RWPE2 (cell line): ENCODE measurements at regions not wholly inside any gene's neighbourhood (a gene's known extent, or its start where the extent isn't known, plus 50 kb on each side); places are given as distances from the start of the nearest gene placed in this dataset.

Experiments used
- ATAC-seq: fragments of 200-7000 bp; cut with Tn5 transposase; 3 replicates; pipeline ENCODE4 v1.9.1; 2021; ENCODE audit warnings: low read depth
- DNase-seq: peaks from one replicate; pipeline ENCODE4 v3.0.0-alpha.2; 2020; ENCODE audit warnings: low spot score
- H3K27ac ChIP-seq: fragments of 450-650 bp; 2 replicates; pipeline ENCODE4 v1.5.1; 2017; ENCODE audit warnings: mild to moderate bottlenecking; ENCODE audit not compliant: poor library complexity, severe bottlenecking
- H3K27me3 ChIP-seq: fragments of 250-450 bp; sonication (Bioruptor Pico); 2 replicates; pipeline ENCODE4 v1.5.1; 2021; ENCODE audit warnings: mild to moderate bottlenecking, moderate library complexity; ENCODE audit not compliant: insufficient read depth, poor library complexity, severe bottlenecking
- H3K36me3 ChIP-seq: fragments of 250-450 bp; sonication (Bioruptor Pico); 2 replicates; pipeline ENCODE4 v1.5.1; 2020; ENCODE audit warnings: low read depth, mild to moderate bottlenecking, moderate library complexity
- H3K4me1 ChIP-seq: fragments of 250-450 bp; sonication (Bioruptor Pico); 2 replicates; pipeline ENCODE4 v1.5.1; 2021; ENCODE audit warnings: mild to moderate bottlenecking, moderate library complexity; ENCODE audit not compliant: insufficient read depth, poor library complexity, severe bottlenecking
- H3K4me3 ChIP-seq: fragments of 250-450 bp; sonication (Bioruptor Pico); 2 replicates; pipeline ENCODE4 v1.5.1; 2021; ENCODE audit warnings: mild to moderate bottlenecking, moderate library complexity; ENCODE audit not compliant: severe bottlenecking
- H3K9me3 ChIP-seq: fragments of 250-450 bp; sonication (Bioruptor Pico); 2 replicates; pipeline ENCODE4 v1.5.1; 2021; ENCODE audit warnings: mild to moderate bottlenecking, moderate library complexity; ENCODE audit not compliant: severe bottlenecking
- TF ChIP-seq, protein P1 (sequence below): fragments of 450-650 bp; IDR thresholded peaks from one replicate; pipeline ENCODE4 v1.5.1; 2017; ENCODE audit warnings: mild to moderate bottlenecking, moderate library complexity; ENCODE audit not compliant: poor library complexity, severe bottlenecking

DNA sequence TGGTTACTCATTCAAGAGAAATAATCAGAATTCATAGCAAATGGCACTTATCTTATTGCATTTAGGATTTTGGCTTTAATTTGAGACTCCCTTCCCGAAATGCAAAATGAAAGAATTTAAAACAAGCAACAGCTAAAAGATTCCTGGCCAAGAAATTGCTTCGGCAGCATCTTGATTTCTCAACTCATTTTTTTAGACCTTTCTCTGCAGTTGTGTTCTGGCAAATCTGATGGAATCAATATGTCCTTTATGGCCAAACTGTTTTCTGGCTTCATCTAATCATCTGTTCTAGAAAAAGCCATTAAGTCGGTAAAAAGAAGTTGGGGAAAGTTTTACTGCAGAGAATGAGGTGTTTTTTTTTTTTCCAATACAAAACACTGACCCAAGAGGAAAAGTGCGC is 172.1 kb downstream of the SLC16A9 start:
- Histone ChIP-seq H3K4me3 (no peak overlapping the region), H3K9me3 (no peaks in the 10 kb centered on the region), H3K36me3 (no peaks in the 10 kb centered on the region), H3K27me3 (no peaks in the 10 kb centered on the region), H3K27ac (no peak overlapping the region), H3K4me1 (no peaks in the 10 kb centered on the region)
- DNase-seq = no peak
- no peak for ATAC-seq
- TF ChIP-seq, protein P1, sequence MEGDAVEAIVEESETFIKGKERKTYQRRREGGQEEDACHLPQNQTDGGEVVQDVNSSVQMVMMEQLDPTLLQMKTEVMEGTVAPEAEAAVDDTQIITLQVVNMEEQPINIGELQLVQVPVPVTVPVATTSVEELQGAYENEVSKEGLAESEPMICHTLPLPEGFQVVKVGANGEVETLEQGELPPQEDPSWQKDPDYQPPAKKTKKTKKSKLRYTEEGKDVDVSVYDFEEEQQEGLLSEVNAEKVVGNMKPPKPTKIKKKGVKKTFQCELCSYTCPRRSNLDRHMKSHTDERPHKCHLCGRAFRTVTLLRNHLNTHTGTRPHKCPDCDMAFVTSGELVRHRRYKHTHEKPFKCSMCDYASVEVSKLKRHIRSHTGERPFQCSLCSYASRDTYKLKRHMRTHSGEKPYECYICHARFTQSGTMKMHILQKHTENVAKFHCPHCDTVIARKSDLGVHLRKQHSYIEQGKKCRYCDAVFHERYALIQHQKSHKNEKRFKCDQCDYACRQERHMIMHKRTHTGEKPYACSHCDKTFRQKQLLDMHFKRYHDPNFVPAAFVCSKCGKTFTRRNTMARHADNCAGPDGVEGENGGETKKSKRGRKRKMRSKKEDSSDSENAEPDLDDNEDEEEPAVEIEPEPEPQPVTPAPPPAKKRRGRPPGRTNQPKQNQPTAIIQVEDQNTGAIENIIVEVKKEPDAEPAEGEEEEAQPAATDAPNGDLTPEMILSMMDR = no peak

DNA sequence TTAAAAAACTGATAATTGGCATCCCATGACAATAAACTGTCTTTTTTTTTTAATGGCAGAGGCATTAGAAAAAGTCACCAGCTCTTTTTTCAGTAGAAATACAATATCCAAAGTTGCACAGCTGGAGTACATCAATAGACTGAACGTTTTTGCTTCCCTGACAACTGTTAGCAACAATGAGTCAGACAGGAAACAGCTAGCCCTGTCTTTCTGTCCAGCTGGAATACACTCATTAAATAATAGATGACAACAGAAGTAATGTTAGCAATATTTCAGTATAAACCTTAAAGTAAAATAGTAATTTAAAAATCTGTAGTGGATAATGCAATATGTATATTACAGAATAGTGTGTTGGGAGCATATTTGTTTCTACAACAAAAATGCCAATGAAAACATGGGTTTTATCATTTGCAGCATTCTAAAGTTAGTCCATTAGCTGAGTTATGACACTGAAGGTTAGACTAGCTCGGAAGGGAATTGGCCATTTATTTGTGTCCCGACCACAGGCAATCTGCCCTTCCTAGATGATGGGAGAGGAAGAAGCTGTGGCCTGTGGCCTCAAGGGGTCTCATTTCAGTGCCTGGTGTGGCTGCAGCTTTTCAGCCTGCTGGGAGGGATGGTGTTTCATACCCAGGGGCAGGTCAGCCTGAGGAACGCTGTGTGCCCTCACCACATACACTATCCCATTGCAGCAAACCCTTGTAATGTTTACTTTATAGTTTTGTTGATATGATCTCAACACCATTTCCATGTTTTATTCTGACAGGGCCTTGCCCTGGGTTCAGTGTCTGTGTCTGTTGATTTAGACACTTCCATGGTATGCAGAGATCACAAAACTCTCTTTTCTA is 173.3 kb downstream of the SLC16A9 start:
- TF ChIP-seq, protein P1 = no peak
- Histone ChIP-seq H3K27me3 (no peaks in the 10 kb centered on the region), H3K36me3 (no peaks in the 10 kb centered on the region), H3K4me1 (no peaks in the 10 kb centered on the region), H3K9me3 (no peaks in the 10 kb centered on the region), H3K4me3 (no peak overlapping the region), H3K27ac (no peak overlapping the region)
- ATAC-seq (peak; percentile 84; the same call in 2 of the 3 replicates), DNase-seq (no peak)

DNA sequence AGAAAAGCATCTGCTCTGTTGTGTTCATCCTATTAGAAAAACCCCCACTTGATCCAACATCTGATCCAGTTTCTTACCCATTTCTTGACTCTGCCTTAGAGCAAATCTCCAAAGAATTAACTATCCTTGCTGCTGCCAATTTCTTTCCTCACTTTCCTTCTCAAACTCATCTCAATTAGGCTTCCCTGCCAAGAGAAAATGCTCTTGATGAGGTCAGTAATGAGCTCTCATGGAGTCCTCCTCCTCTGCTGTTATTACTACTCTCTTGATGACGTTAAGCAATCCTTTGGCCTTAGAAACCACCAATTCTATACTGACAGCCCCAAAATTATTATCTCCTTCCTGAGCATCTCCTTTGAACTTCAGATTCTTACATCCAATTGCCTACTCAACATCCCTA is 162.0 kb upstream of the FAM13C start:
- Histone ChIP-seq H3K4me1 (no peaks in the 10 kb centered on the region), H3K4me3 (no peak overlapping the region), H3K9me3 (no peaks in the 10 kb centered on the region), H3K27me3 (no peaks in the 10 kb centered on the region), H3K27ac (no peak overlapping the region), H3K36me3 (no peaks in the 10 kb centered on the region)
- TF ChIP-seq, protein P1 = no peak
- ATAC-seq (no peak), DNase-seq (no peak)

DNA sequence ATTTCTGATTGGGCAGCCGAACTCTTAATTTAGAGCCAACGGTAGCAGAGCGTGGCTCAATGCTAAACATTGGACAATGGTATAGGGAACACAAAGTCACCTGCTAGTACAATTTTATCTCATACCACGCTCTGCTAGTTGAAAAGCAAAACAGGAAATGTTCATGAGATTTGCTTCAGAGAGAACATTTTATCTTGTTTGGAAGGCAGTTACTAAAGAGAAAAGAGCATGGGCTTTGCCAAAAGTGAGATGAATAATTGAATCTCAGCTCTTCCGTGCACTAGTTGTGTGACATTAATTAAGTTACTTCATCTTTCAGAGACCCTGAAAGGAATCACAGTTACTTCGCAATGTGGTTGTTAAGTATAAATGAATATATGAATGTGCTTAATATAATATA is 161.5 kb upstream of the FAM13C start:
- Histone ChIP-seq H3K9me3 (no peaks in the 10 kb centered on the region), H3K4me3 (no peak overlapping the region), H3K4me1 (no peaks in the 10 kb centered on the region), H3K27me3 (no peaks in the 10 kb centered on the region), H3K27ac (no peak overlapping the region), H3K36me3 (no peaks in the 10 kb centered on the region)
- TF ChIP-seq, protein P1 = no peak
- DNase-seq (no peak), ATAC-seq (no peak)

DNA sequence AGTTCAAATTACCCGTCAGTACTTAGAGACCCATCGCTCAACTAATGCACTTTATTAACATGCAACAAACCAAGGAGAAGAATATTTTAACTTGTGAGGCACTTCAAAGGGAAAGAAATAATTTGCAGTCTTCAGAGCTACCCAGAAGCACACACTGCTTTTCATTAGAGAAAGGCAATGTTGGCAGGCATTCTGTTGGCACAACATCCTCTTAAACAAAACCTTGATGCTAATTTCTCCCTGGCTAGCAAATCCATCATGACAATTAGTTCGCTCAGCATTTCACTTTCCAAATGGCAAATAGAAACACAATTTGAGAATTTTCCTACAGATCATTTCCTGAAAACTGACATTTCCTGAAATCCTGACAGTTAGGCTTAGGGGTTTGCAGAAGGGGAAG is 155.6 kb upstream of the FAM13C start:
- ATAC-seq (no peak), DNase-seq (no peak)
- Histone ChIP-seq H3K27me3 (no peaks in the 10 kb centered on the region), H3K4me3 (no peak overlapping the region), H3K36me3 (no peaks in the 10 kb centered on the region), H3K4me1 (no peaks in the 10 kb centered on the region), H3K27ac (no peak overlapping the region), H3K9me3 (no peaks in the 10 kb centered on the region)
- TF ChIP-seq, protein P1 = no peak
